Fibroblast of gingiva (primary cell): ENCODE measurements at regions not wholly inside any gene's neighbourhood (a gene's known extent, or its start where the extent isn't known, plus 50 kb on each side); places are given as distances from the start of the nearest gene placed in this dataset.
"Not testable (repeated sequence)": the region's sequence is repeated elsewhere in the genome, so short reads cannot be mapped to it uniquely, and the experiment has no call there.

Experiments used
- DNase-seq: peaks from one replicate; pipeline ENCODE4 v3.0.0-alpha.2; 2011; ENCODE audit warnings: low read depth

DNA sequence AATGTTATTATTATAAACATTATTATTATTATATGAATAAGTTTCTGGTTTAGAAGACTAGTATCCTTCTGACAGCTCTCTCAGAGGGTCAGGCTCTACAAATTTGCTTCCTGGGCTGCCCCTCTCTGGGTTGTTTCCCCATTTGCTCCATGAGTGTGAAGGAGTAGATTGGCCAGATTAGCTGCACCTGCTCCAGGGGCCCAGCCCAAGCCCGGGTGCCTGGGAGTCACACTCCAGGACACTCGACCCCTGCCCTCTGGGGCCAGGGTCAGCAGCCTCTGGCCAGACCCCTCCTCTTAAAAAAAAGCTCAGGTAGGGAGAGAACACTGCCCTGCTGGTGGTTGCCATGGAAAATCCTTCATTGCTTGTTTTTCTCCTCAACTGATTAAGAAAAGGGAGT lies 169.0 kb upstream of the FOXD4L5 start:
- not testable (repeated sequence) for DNase-seq

DNA sequence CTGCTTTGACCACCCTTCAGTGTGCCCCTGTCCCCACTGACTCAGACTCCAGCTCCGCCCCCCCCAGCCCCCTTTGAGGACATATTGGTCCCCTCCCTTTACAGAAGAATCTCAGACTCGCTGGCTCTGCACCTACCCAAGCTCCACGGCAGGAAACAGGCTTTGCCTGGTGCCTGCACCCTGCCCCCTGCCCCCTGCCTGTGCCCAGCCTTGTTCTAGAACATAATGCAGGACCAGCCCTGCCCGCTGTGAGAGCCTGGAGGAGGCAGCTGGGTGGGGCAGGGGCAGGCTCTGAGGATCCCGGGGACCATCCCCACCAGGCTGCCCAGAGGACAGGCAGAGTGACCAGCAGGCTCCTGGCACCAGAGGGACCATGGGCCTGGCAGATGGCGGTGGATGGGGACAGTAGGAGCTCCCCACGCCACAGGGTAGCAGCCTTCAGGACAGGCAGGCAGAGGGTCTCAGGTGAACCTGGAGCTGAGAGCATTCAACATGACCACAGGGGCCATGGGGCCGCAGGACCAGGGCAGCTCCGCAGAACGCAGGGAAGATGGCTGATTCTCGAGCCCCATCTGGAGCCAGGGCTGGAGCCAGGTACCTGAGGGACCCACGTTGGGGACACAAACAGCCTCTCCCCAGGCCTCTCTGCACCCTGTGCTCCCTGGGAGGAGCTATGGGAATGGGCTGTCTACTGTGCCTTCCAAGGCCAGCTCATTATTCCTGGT lies 165.0 kb upstream of the FOXD4L5 start:
- not testable (repeated sequence) for DNase-seq

DNA sequence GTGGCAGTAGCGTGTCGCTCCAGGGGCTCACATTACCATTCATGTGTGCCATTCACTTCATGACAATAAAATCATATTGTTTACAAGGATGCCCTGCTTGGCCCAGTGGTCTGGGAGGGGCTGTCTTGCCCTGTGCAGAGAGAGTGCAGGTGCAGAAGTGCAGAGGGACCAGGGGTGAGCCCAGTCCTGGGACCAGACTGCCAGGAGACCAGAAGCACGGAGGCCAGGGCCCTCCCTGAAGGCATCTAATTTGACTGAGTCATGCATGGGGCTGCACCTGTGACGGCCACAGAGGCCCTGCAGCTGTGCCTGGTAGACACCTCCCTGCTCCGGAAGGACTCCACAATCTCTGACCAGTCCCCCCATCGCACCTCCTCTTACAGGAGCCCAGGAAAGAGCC lies 164.4 kb upstream of the FOXD4L5 start:
- no peak for DNase-seq

DNA sequence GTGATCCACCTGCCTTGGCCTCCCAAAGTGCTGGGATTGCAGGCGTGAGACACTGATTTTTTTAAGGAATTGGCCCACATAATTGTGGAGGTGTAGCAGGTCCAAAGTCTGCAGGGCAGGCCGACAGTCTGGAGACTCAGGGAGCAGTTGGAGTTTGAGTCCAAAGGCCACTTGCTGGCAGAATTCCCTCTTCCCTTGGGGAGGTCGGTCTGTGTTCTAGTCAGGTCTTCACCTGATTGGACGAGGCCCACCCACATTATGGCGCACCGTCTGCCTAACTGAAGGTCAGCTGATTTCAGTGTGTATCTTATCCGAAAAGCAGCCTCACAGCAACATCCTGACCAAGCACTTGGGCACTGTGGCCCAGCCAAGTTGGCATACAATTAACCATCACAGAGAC lies 162.1 kb upstream of the FOXD4L5 start:
- not testable (repeated sequence) for DNase-seq

DNA sequence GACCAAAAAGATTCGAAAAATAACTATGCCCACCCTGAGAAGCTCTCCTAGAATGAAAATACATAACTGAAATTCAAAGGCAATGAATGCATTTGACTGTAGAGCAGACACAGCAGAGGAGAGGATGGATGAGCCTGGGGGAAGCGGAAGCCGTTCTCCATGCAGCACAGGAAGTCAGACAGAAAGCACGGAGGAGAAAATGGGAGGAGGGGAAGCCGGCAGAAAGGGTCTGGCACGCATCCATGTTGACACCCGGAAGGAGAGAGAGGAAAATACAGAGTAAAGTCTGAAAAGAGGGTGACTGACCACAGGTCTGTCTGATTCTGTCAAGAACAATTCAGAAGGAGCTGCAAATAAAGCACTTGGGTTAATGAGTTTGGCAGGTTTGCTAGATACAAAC lies 161.0 kb upstream of the FOXD4L5 start:
- not testable (repeated sequence) for DNase-seq

DNA sequence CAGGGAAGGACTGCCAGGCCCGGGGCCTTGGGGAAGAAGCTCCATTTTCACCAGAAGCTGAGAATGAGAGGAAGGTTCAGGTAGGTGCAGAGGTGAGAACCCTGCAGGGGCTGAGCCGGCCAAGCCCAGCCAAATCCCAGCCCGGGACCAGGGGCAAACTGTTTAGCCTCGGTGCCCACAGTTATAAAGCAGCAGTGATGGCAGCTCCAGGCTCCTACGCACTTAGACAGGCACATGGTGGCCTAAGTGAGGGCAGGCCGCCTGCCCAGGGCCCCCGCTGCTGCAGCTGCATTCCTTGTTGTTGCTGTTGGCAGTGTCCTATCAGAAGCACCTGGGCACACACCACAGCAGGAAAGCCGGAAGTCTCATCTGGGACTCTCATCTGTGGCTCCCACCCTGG lies 159.9 kb upstream of the FOXD4L5 start:
- no peak for DNase-seq

DNA sequence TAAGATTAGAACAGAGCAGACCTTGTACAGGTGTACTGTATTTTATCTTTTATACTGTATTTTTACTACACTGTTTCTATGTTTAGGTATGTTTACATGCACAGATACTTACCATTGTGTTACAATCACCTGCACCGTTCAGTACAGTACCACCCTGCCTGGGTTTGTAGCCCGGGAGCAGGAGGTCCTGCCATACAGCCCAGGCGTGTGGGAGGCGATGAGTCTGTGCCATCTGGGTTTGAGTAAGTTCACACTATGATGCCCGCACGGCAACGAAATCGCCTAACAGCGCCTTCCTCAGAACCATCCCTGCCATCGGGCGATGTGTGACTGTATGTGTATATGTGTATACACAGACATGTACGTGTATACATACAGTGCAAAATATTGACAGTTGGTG lies 157.1 kb upstream of the FOXD4L5 start:
- not testable (repeated sequence) for DNase-seq

DNA sequence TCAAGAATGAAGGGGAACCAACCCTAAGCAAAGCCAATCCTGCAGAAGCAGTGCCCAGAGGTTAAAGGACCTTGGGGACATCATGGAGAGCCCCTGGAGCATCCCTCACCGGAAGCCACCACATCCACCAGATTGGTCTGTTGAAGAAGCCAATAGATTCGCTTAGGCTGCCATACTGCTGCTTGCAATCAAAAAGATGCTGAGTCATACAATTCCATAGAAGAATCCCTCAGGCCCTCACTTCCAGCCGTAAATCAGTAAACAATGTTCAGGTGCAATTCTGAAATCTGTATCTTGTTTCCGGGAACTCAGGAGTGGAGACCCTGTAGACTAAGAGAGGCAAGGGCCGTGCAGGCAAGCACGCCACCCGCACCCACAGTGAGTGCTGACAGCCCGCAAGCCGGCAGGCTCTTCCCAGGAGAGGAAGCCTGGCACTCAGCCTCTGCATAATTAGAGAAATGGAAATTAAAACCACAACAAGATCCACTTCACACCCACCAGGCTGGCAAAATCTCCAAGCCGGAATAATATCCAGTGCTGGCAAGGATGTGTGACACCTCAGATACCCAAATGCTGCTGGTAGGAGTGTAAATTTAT lies 156.4 kb upstream of the FOXD4L5 start:
- DNase-seq = not testable (repeated sequence)

DNA sequence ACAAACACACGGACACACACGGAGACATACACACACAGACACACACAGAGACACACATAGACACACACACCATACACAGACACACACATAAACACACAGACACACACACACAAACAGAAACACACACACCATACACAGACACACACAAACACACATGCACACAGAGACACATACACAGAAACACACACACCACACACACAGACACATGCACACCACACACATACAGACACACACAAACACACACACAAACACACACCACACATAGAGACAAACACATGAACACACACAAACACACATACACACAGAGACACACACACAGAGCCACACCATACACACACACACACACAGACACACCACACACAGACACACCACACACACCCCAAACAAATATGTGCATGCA lies 152.7 kb upstream of the FOXD4L5 start:
- DNase-seq = no peak

DNA sequence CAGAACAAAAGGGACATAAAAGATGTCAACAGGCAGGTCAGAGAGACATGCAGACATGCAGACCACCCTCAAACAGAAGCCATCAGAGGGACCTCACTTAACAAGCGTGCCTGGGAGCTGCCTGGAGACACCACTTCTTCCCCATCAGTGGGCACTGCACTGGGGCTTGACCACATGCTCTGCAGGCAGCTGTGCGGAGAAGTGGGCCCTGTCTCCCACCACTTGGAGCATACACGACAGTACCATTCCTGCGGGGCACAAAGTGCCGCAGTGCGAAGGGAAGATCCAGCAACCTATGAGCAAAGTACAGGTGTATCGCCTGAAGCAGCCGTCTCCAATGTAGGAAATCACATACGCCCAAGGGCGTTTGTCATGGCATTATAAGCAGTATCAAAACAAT lies 150.5 kb upstream of the FOXD4L5 start:
- no peak for DNase-seq

DNA sequence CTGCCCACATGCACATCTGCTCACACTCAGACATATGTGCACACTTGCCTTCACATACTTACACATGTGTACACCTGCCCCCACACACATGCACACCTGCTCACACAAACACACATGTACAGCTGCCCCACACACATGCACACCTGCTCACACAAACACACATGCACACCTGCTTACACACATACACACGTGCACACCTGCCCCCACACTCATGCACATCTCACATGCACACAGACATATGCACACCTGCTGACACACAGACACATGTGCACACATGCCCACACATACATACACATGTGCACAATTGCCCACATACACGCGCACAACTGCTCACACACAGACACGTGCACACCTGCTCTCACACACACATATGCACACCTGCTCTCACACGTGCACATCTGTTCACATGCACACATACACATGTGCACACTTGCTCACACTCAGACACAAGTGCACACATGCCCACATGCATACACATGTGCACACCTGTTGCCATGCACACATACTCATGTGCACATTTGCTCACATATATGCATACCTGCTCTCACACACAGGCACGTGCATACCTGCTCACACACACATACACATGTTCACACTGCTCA lies 147.8 kb upstream of the FOXD4L5 start:
- DNase-seq = no peak

DNA sequence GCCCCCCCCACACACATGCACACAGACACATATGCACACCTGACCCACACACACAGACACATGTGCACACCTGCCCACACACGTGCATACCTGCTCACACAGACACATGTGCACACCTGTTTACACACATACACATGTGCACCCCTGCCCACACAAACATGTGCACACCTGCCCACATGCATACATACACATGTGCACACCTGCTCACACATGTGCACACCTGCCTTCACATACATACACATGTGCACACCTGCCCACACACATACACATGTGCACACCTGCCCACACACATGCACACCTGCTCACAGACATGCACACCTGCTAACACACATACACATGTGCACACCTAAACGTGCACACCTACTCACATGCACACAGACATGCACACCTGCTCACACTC lies 147.0 kb upstream of the FOXD4L5 start:
- DNase-seq = no peak

DNA sequence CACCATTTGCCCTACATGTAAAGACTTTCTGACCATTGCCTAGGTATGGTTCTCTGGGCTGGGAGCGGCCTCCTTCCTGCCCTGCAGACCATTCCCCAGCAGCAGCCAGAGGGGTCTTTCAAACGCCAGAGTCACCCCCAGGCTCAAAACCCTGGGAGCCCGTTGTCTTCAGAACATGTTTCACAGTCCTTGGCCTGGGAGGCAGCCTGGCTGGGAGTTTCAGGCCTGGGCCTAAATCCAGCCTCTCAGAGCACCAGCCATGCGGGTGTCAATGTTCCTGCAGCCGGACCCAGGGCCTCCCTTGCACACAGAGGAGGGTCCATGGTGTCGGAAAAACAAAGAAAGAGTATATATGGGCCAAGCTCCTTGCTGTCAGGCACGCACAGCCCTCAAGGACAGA lies 145.2 kb upstream of the FOXD4L5 start:
- DNase-seq = no peak

DNA sequence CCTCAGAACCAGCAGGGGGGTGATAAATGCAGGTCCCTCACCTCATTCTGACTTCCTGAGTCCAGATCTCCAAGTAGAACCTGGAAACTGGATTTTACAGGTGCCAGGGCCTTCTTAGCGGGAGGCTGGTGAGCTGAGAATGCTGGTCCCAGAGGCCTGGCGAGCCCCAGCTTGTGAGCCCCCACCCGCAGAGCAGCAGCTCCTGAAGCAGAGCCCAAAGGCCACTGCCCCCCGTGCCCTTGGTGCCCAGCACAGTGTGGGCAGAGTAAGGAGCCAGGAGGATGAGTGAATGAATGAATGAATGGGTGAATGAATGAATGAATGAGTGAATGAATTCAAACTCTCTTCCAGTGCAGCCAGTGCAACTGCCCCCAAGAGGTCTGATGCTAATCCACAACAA lies 142.4 kb upstream of the FOXD4L5 start:
- DNase-seq = not testable (repeated sequence)

DNA sequence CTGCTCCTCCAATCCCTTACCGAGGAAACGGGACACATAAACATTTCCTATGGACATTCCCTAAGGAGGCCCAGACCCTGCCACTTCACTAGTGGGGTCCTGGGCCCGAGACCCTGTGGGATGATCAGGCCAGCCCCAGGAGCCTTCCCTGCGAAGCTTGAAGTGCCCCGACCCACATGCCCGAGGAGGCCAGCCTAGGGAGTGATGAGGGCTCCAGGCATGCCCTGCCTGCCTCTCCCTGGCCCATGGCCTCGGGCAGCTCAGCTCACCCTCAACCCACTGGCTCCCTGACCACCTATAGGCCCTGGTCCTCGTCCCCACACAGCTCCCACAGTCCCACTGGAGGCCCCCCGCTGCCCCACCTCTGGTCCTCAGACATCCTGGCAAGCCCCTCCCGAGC lies 141.8 kb upstream of the FOXD4L5 start:
- not testable (repeated sequence) for DNase-seq

DNA sequence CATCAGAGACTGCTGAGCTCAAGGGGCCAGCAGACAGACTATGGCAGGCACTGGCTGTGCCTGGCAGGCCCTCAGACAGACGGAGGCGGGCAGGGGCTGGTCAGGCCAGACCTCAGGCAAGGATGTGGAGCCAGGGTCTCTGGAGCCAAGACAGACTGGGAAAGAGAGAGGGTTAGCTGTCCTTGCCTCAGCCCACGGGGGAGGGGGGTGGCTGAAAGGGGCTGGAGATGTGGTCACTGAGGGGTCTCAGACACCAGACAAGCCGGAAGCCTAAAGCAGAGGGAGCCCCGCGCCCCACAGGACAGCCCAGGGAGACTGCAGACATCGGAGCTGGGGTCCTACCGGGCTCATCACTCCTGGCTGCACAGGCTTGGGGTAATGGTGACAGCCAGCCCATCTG lies 141.2 kb upstream of the FOXD4L5 start:
- no peak for DNase-seq

DNA sequence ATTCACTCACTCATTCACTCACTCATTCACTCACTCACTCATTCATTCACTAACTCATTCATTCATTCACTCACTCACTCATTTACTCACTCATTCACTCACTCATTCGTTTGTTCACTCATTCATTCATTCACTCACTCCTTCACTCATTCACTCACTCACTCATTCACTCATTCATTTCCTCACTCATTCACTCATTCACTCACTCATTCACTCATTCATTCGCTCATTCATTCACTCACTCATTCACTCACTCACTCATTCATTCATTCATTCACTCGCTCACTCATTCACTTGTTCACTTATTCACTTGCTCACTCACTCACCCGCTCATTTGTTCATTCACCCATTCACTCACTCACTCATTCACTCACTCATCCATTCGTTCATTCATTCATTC lies 140.2 kb upstream of the FOXD4L5 start:
- not testable (repeated sequence) for DNase-seq

DNA sequence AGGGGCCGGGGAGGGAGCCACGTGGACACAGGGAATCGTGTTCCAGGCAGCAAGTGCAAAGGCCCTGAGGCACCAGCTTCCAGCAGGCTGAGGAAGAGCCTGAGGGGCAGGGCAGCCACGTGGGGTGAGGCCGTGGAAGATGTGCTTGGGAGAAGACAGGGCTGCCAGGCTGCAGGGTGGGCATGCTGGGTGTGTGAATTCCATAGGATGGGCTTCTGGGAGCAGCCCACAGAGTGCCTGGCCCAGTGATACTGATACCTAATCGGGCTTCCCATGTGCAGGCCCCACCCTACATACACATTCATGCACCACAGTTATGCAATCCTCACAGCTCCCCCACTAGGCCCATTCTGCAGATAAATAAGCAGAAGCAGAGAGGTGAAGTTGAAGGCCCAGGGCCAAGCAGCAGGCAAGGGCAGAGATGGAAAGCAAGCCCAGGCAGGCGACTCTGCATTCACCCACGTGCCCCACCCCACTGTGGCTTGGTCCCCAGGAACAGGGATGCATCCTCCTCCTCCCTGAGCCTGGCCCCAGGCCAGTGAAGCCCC lies 139.5 kb upstream of the FOXD4L5 start:
- DNase-seq = not testable (repeated sequence)

DNA sequence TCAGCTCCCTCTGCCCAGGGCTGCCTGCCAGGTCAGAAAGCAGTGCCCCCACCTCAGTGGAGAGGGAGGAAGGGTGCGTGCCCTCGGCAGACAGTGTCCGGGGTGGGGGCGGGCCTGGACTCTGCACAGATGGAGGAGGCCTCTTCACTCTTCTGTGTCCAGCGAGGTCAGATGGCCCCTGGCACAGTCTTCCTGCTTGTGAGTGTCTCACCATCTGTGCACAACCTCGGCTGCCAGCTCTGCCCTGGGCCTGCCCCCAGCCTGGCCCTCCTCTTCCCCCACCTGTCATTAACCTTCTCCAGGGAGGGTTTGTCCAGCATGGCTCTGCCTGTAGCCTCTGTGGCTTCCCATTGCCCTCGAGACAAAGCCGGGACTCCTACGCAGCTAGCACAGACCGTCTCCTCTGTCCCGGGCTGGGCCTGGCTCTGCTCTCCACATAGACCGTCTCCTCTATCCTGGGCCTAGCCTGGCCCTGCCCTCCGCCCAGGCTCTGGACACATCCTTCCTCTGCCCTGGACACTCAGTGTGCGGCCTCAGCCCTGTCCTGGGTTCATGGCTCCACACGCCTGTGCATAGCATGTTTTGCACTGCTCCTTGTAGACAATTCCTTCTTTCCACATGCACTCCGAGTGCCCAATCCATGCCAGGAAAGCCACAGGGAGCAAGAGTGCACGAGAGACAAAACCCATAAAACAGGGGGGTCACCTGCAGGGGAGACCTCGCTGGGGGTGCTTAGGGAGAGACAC lies 138.9 kb upstream of the FOXD4L5 start:
- DNase-seq = not testable (repeated sequence)

DNA sequence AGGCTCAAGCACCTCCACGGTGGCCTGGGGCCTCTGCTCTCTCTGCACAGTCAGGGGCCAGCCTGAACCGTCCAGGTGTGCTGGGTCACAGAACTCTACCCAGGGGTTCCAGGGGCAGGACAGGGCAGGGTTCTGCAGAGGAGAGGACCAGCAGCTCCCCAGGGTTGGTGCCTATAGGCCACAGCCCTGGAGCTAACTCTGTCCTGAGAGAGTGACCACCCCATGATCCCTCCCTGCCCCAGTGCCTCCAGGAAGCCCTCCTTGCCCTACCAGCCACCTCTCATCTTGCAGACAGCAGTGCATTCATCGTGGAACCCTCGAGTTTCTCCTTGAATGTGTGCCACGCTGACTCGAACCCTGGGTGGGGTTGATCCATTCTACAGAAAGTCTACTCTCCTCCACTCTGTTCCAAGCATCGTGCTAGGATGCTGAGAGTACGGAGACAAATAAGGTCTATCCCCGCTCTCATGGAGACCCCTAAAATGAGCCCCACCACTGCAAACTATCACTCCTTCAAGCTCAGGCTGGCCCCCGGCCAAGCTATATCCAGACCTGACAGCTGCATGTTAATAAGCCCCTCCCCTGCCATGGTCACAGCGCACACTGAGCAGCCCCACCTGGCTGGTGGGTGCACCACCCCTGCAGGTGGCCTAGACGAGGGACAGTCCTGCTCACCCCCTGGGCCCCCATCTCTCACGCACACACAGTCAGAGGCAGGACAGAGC lies 138.1 kb upstream of the FOXD4L5 start:
- DNase-seq = not testable (repeated sequence)

DNA sequence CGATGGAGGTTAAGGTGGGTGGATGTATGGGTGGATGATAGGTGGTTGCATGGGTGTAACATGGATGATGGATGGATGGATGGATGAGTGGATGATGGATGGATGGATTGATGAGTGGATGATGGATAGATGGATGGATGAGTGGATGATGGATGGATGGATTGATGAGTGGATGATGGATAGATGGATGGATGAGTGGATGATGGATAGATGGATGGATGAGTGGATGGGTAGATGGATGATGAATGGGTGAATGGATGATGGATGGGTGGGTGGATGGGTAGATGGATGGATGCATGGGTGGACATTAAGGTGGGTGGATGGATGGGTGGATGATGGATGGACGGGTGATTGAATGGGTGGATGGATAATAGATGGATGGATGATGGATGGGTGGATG lies 136.5 kb upstream of the FOXD4L5 start:
- DNase-seq = not testable (repeated sequence)

DNA sequence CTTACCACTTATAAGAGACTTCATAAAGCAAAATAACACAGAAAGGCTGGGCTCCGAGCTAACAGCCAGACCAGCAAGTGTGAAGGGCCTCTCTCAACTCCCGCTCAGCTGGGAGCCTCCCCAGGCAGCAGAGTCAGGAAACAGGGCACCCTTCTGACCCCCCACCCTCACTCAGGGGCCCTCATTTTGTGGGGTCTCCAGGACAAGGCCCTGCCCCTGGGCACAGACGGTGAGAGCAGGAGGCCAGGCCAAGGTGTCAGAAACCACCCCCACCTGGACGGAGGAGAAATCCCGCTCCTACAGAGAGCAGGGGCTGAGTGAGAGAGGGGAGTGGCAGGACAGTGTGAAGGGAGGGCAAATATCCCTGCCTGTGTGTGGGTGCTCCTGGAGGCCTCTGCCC lies 135.8 kb upstream of the FOXD4L5 start:
- DNase-seq = no peak
